ENCODE measurements at regions not wholly inside any gene's neighbourhood (a gene's known extent, or its start where the extent isn't known, plus 50 kb on each side); places are given as distances from the start of the nearest gene placed in this dataset.

- TF ChIP-seq POLR2A (IDR thresholded peaks at IDR 0.05) (no peak), CTCF (IDR thresholded peaks at IDR 0.05) (no peak), POLR2AphosphoS5 (IDR thresholded peaks at IDR 0.05) (no peak)
These were observed 310.5 kb downstream of the NUF2 start for GRCh38 chr1:163632269-163632668.
